ENCODE measurements at regions not wholly inside any gene's neighbourhood (a gene's known extent, or its start where the extent isn't known, plus 50 kb on each side); places are given as distances from the start of the nearest gene placed in this dataset.

DNA sequence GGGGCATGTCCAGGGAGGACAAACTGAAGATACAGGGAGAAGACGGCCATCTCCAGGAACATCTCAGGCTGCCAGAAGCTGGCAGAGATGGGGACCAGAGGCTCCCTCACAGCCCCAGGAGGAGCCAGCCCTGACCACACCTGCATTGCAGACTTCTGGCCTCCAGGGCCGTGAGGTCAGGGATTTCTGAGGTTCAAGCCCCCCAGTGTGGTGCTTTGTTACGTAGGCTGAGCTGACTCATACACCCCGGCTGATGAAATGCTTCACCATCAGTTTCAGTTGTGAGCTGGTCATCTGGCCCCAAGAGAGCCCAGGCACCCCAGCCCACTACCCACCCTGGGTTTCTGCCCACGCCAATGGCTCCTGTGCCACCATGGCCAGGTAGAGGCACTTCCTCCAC lies 106.4 kb downstream of the SIK1 start:
- TF ChIP-seq EZH2 (IDR thresholded peaks at IDR 0.05; ENCODE audit: low read length, unreplicated experiment) (no peak), EZH2phosphoT487 (IDR thresholded peaks at IDR 0.05; ENCODE audit: borderline replicate concordance, low read length) (no peak)
- TF ChIP-seq, protein P1, sequence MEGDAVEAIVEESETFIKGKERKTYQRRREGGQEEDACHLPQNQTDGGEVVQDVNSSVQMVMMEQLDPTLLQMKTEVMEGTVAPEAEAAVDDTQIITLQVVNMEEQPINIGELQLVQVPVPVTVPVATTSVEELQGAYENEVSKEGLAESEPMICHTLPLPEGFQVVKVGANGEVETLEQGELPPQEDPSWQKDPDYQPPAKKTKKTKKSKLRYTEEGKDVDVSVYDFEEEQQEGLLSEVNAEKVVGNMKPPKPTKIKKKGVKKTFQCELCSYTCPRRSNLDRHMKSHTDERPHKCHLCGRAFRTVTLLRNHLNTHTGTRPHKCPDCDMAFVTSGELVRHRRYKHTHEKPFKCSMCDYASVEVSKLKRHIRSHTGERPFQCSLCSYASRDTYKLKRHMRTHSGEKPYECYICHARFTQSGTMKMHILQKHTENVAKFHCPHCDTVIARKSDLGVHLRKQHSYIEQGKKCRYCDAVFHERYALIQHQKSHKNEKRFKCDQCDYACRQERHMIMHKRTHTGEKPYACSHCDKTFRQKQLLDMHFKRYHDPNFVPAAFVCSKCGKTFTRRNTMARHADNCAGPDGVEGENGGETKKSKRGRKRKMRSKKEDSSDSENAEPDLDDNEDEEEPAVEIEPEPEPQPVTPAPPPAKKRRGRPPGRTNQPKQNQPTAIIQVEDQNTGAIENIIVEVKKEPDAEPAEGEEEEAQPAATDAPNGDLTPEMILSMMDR (conservative IDR thresholded peaks at IDR 0.05; ENCODE audit: low read depth, low read length): no peak
